ENCODE measurements at regions not wholly inside any gene's neighbourhood (a gene's known extent, or its start where the extent isn't known, plus 50 kb on each side); places are given as distances from the start of the nearest gene placed in this dataset.

GRCh38 chr2:235439959-235440662 lies 53.7 kb upstream of the AGAP1 start:
- TF ChIP-seq CTCF (tag by site-specific recombination; IDR thresholded peaks at IDR 0.05) (no peak), ZNF354C (tag by site-specific recombination; IDR thresholded peaks at IDR 0.05; ENCODE audit: borderline replicate concordance, low read depth) (no peak), ZNF416 (tag by site-specific recombination; IDR thresholded peaks at IDR 0.05) (no peak)

Measured in HEK293 (cell line).